Stimulated activated CD8-positive, alpha-beta memory T cell treated with anti-CD3 and anti-CD28 coated beads, Interleukin-15, amount 100 ng/mL, for 24 hours (primary cell): ENCODE measurements at regions not wholly inside any gene's neighbourhood (a gene's known extent, or its start where the extent isn't known, plus 50 kb on each side); places are given as distances from the start of the nearest gene placed in this dataset.

Experiments used
- DNase-seq: peaks from one replicate; pipeline ENCODE4 v3.0.0-alpha.2; 2020; ENCODE audit warnings: low read depth

GRCh38 chr13:33372251-33372919 lies 86.8 kb upstream of the STARD13 start:
- DNase-seq = no peak

GRCh38 chr13:33373624-33374023 lies 88.1 kb upstream of the STARD13 start:
- DNase-seq = no peak

GRCh38 chr13:33375421-33375820 lies 89.9 kb upstream of the STARD13 start:
- no peak for DNase-seq

GRCh38 chr13:33376212-33376611 lies 90.7 kb upstream of the STARD13 start:
- no peak for DNase-seq

GRCh38 chr13:33377411-33377810 lies 91.9 kb upstream of the STARD13 start:
- DNase-seq = no peak

GRCh38 chr13:33377825-33378224 lies 92.3 kb upstream of the STARD13 start:
- DNase-seq = no peak

- DNase-seq = no peak
Observed at GRCh38 chr13:33379608-33380007, 94.1 kb upstream of the STARD13 start.

- DNase-seq = no peak
Observed at GRCh38 chr13:33380487-33381079, 95.0 kb upstream of the STARD13 start.

GRCh38 chr13:33381180-33381579 lies 95.6 kb upstream of the STARD13 start:
- DNase-seq = no peak

- DNase-seq = no peak
Observed at GRCh38 chr13:33381906-33382305, 96.4 kb upstream of the STARD13 start.

GRCh38 chr13:33383724-33384577 lies 98.4 kb upstream of the STARD13 start:
- DNase-seq = no peak

GRCh38 chr13:33388286-33388998 lies 102.9 kb upstream of the STARD13 start:
- DNase-seq = no peak

- no peak for DNase-seq
Observed at GRCh38 chr13:33392794-33393405, 107.3 kb upstream of the STARD13 start.

GRCh38 chr13:33394294-33394932 lies 108.9 kb upstream of the STARD13 start:
- no peak for DNase-seq

- DNase-seq = no peak
Observed at GRCh38 chr13:33401238-33401637, 115.7 kb upstream of the STARD13 start.

- no peak for DNase-seq
Observed at GRCh38 chr13:33402975-33403374, 117.4 kb upstream of the STARD13 start.

GRCh38 chr13:33403807-33404362 lies 118.3 kb upstream of the STARD13 start:
- no peak for DNase-seq

- no peak for DNase-seq
Observed at GRCh38 chr13:33405371-33405770, 119.8 kb upstream of the STARD13 start.

GRCh38 chr13:33409673-33410510 lies 124.3 kb upstream of the STARD13 start:
- DNase-seq = no peak

GRCh38 chr13:33410619-33411018 lies 125.1 kb upstream of the STARD13 start:
- no peak for DNase-seq
